ENCODE measurements at regions not wholly inside any gene's neighbourhood (a gene's known extent, or its start where the extent isn't known, plus 50 kb on each side); places are given as distances from the start of the nearest gene placed in this dataset.

GRCh38 chr10:126806991-126807702, 98.1 kb upstream of the DOCK1 start:
- Histone ChIP-seq H3K4me1 (ENCODE audit: insufficient read depth, low read length) (no peaks in the 10 kb centered on the region), H3K27me3 (ENCODE audit: insufficient read depth, low read length) (no peaks in the 10 kb centered on the region), H3K4me3 (ENCODE audit: insufficient read depth, low read length) (no peak overlapping the region), H3K4me2 (ENCODE audit: insufficient read depth, low read length) (no peak overlapping the region), H2AFZ (ENCODE audit: low read length) (no peak overlapping the region), H3K27ac (ENCODE audit: low read depth, low read length) (no peak overlapping the region), H3K9me3 (ENCODE audit: low read depth, low read length) (no peaks in the 10 kb centered on the region), H3K36me3 (ENCODE audit: insufficient read depth, low read length) (no peaks in the 10 kb centered on the region), H4K20me1 (ENCODE audit: insufficient read depth, low read length) (no peaks in the 10 kb centered on the region), H3K79me2 (ENCODE audit: insufficient read depth, low read length) (no peaks in the 10 kb centered on the region)
- TF ChIP-seq CTCF (IDR thresholded peaks at IDR 0.05; ENCODE audit: extremely low read depth, low read depth, low read length), result no peak
- DNase-seq (ENCODE audit: insufficient read length, low spot score, missing footprints), result no peak

GRCh38 chr10:126808103-126808502, 97.1 kb upstream of the DOCK1 start:
- Histone ChIP-seq H3K9me3 (ENCODE audit: low read depth, low read length) (no peaks in the 10 kb centered on the region), H4K20me1 (ENCODE audit: insufficient read depth, low read length) (no peaks in the 10 kb centered on the region), H3K4me2 (ENCODE audit: insufficient read depth, low read length) (no peak overlapping the region), H3K79me2 (ENCODE audit: insufficient read depth, low read length) (no peaks in the 10 kb centered on the region), H3K36me3 (ENCODE audit: insufficient read depth, low read length) (no peaks in the 10 kb centered on the region), H3K4me3 (ENCODE audit: insufficient read depth, low read length) (no peak overlapping the region), H2AFZ (ENCODE audit: low read length) (no peak overlapping the region), H3K27ac (ENCODE audit: low read depth, low read length) (no peak overlapping the region), H3K27me3 (ENCODE audit: insufficient read depth, low read length) (no peaks in the 10 kb centered on the region), H3K4me1 (ENCODE audit: insufficient read depth, low read length) (no peaks in the 10 kb centered on the region)
- no peak for DNase-seq (ENCODE audit: insufficient read length, low spot score, missing footprints)
- no peak for TF ChIP-seq CTCF (IDR thresholded peaks at IDR 0.05; ENCODE audit: extremely low read depth, low read depth, low read length)

- no peaks in the 10 kb centered on the region for H4K20me1 ChIP-seq (ENCODE audit: insufficient read depth, low read length)
- no peaks in the 10 kb centered on the region for H3K4me1 ChIP-seq (ENCODE audit: insufficient read depth, low read length)
- DNase-seq (ENCODE audit: insufficient read length, low spot score, missing footprints), result no peak
- H3K4me2 ChIP-seq (ENCODE audit: insufficient read depth, low read length), result no peak overlapping the region
- no peaks in the 10 kb centered on the region for H3K79me2 ChIP-seq (ENCODE audit: insufficient read depth, low read length)
- no peak overlapping the region for H3K27ac ChIP-seq (ENCODE audit: low read depth, low read length)
- no peaks in the 10 kb centered on the region for H3K36me3 ChIP-seq (ENCODE audit: insufficient read depth, low read length)
- no peak overlapping the region for H3K4me3 ChIP-seq (ENCODE audit: insufficient read depth, low read length)
- peaks cover under 1% of the 10 kb centered on the region for H3K27me3 ChIP-seq (ENCODE audit: insufficient read depth, low read length)
- H2AFZ ChIP-seq (ENCODE audit: low read length), result no peak overlapping the region
- H3K9me3 ChIP-seq (ENCODE audit: low read depth, low read length), result no peaks in the 10 kb centered on the region
- no peak for TF ChIP-seq CTCF (IDR thresholded peaks at IDR 0.05; ENCODE audit: extremely low read depth, low read depth, low read length)
These were observed 91.8 kb upstream of the DOCK1 start for GRCh38 chr10:126813432-126813831.

GRCh38 chr10:126833542-126833941, 71.7 kb upstream of the DOCK1 start:
- Histone ChIP-seq H3K9me3 (ENCODE audit: low read depth, low read length) (no peaks in the 10 kb centered on the region), H3K79me2 (ENCODE audit: insufficient read depth, low read length) (no peaks in the 10 kb centered on the region), H4K20me1 (ENCODE audit: insufficient read depth, low read length) (no peaks in the 10 kb centered on the region), H3K27me3 (ENCODE audit: insufficient read depth, low read length) (peaks cover 38% of the 10 kb centered on the region), H2AFZ (ENCODE audit: low read length) (no peak overlapping the region), H3K27ac (ENCODE audit: low read depth, low read length) (no peak overlapping the region), H3K4me3 (ENCODE audit: insufficient read depth, low read length) (no peak overlapping the region), H3K4me1 (ENCODE audit: insufficient read depth, low read length) (no peaks in the 10 kb centered on the region), H3K36me3 (ENCODE audit: insufficient read depth, low read length) (no peaks in the 10 kb centered on the region), H3K4me2 (ENCODE audit: insufficient read depth, low read length) (no peak overlapping the region)
- DNase-seq (ENCODE audit: insufficient read length, low spot score, missing footprints), result no peak
- no peak for TF ChIP-seq CTCF (IDR thresholded peaks at IDR 0.05; ENCODE audit: extremely low read depth, low read depth, low read length)
